Skeletal muscle tissue (tissue), 3 donors: ENCODE measurements at regions not wholly inside any gene's neighbourhood (a gene's known extent, or its start where the extent isn't known, plus 50 kb on each side); places are given as distances from the start of the nearest gene placed in this dataset.

Experiments used
- H3K27ac ChIP-seq: one replicate; pipeline ENCODE4 v1.7.0; 2013; ENCODE audit warnings: mild to moderate bottlenecking, low read depth, low read length, inconsistent platforms
- H3K27me3 ChIP-seq, 3 donors: one replicate each; pipeline ENCODE4 v1.7.0; 2013; ENCODE audit warnings: low read length in 3 of 3; ENCODE audit not compliant: control insufficient read depth in 3 of 3, insufficient read depth in 3 of 3
- H3K36me3 ChIP-seq, 3 donors: one replicate each; pipeline ENCODE4 v1.7.0; 2013; ENCODE audit warnings: low read length in 3 of 3; ENCODE audit not compliant: control insufficient read depth in 3 of 3, insufficient read depth in 3 of 3
- H3K4me1 ChIP-seq, 3 donors: one replicate each; pipeline ENCODE4 v1.7.0; 2013; ENCODE audit warnings: low read length in 3 of 3, mild to moderate bottlenecking in 3 of 3; ENCODE audit not compliant: control insufficient read depth in 3 of 3, insufficient read depth in 3 of 3
- H3K4me3 ChIP-seq, 3 donors: one replicate each; pipeline ENCODE4 v1.7.0; 2013; ENCODE audit warnings: low read length in 3 of 3
- H3K9ac ChIP-seq, 3 donors: one replicate each; pipeline ENCODE4 v1.7.0; 2013; ENCODE audit warnings: low read length in 3 of 3, mild to moderate bottlenecking in 3 of 3, moderate library complexity in 2 of 3, low read depth in 1 of 3
- H3K9me3 ChIP-seq, 3 donors: one replicate each; pipeline ENCODE4 v1.7.0; 2013; ENCODE audit warnings: low read length in 3 of 3; ENCODE audit not compliant: control insufficient read depth in 3 of 3
- donor health status: Osteomylitis.

GRCh38 chr14:71646518-71646917 is 285.7 kb upstream of the RGS6 start:
- H3K9me3 ChIP-seq: peaks cover 0 to 6% (median 4%) of the 10 kb centered on the region in 3 donors
- no peak overlapping the region for H3K27ac ChIP-seq
- peaks cover 0 to under 1% (median 0%) of the 10 kb centered on the region in 3 donors for H3K4me1 ChIP-seq
- H3K9ac ChIP-seq: no peak overlapping the region
- H3K36me3 ChIP-seq: no peaks in the 10 kb centered on the region
- H3K4me3 ChIP-seq: no peak overlapping the region
- no peaks in the 10 kb centered on the region for H3K27me3 ChIP-seq

- H3K27me3 ChIP-seq: no peaks in the 10 kb centered on the region
- H3K36me3 ChIP-seq: no peaks in the 10 kb centered on the region
- peaks cover 0 to 3% (median 0%) of the 10 kb centered on the region in 3 donors for H3K4me1 ChIP-seq
- H3K27ac ChIP-seq: no peak overlapping the region
- H3K9ac ChIP-seq: no peak overlapping the region
- H3K9me3 ChIP-seq: peaks cover 2 to 6% (median 2%) of the 10 kb centered on the region in 3 donors
- no peak overlapping the region for H3K4me3 ChIP-seq
Observed at GRCh38 chr14:71647086-71647784, 285.0 kb upstream of the RGS6 start.

GRCh38 chr14:71648725-71649124 is 283.5 kb upstream of the RGS6 start:
- no peaks in the 10 kb centered on the region for H3K36me3 ChIP-seq
- no peak overlapping the region for H3K9ac ChIP-seq
- H3K4me1 ChIP-seq: peaks cover 0 to 3% (median 0%) of the 10 kb centered on the region in 3 donors
- H3K4me3 ChIP-seq: no peak overlapping the region
- no peak overlapping the region for H3K27ac ChIP-seq
- H3K9me3 ChIP-seq: peaks cover 0 to 2% (median 2%) of the 10 kb centered on the region in 3 donors
- no peaks in the 10 kb centered on the region for H3K27me3 ChIP-seq

- H3K4me3 ChIP-seq: no peak overlapping the region
- no peaks in the 10 kb centered on the region for H3K27me3 ChIP-seq
- H3K9me3 ChIP-seq: peaks cover 0 to 2% (median 2%) of the 10 kb centered on the region in 3 donors
- no peak overlapping the region for H3K9ac ChIP-seq
- H3K27ac ChIP-seq: no peak overlapping the region
- no peaks in the 10 kb centered on the region for H3K36me3 ChIP-seq
- H3K4me1 ChIP-seq: peaks cover 0 to 3% (median 0%) of the 10 kb centered on the region in 3 donors
Observed at GRCh38 chr14:71650187-71650755, 282.0 kb upstream of the RGS6 start.

GRCh38 chr14:71651228-71651627 is 281.0 kb upstream of the RGS6 start:
- Histone ChIP-seq H3K27ac (no peak overlapping the region), H3K27me3 (no peaks in the 10 kb centered on the region), H3K36me3 (no peaks in the 10 kb centered on the region), H3K9ac (no peak overlapping the region), H3K4me3 (no peak overlapping the region), H3K4me1 (peaks cover 0 to 3% (median 0%) of the 10 kb centered on the region in 3 donors), H3K9me3 (peaks cover 0 to 2% (median 2%) of the 10 kb centered on the region in 3 donors)

- Histone ChIP-seq H3K4me3 (no peak overlapping the region), H3K9ac (no peak overlapping the region), H3K27ac (no peak overlapping the region), H3K27me3 (no peaks in the 10 kb centered on the region), H3K4me1 (peaks cover 0 to 3% (median 0%) of the 10 kb centered on the region in 3 donors), H3K36me3 (no peaks in the 10 kb centered on the region), H3K9me3 (peaks cover 0 to 2% (median 2%) of the 10 kb centered on the region in 3 donors)
Observed at GRCh38 chr14:71652368-71652767, 279.9 kb upstream of the RGS6 start.

GRCh38 chr14:71654810-71655209 is 277.4 kb upstream of the RGS6 start:
- Histone ChIP-seq H3K4me3 (no peak overlapping the region), H3K27me3 (no peaks in the 10 kb centered on the region), H3K36me3 (no peaks in the 10 kb centered on the region), H3K9ac (no peak overlapping the region), H3K4me1 (peaks cover 0 to 3% (median 0%) of the 10 kb centered on the region in 3 donors), H3K27ac (no peak overlapping the region), H3K9me3 (peaks cover 0 to 2% (median 2%) of the 10 kb centered on the region in 3 donors)

GRCh38 chr14:71658261-71658860 is 273.9 kb upstream of the RGS6 start:
- no peak overlapping the region for H3K27ac ChIP-seq
- H3K36me3 ChIP-seq: peaks cover 0 to 3% (median 3%) of the 10 kb centered on the region in 3 donors
- no peak overlapping the region for H3K4me3 ChIP-seq
- H3K9me3 ChIP-seq: peaks cover 0 to under 1% (median 0%) of the 10 kb centered on the region in 3 donors
- H3K27me3 ChIP-seq: no peaks in the 10 kb centered on the region
- no peak overlapping the region for H3K9ac ChIP-seq
- H3K4me1 ChIP-seq: no peaks in the 10 kb centered on the region

- Histone ChIP-seq H3K4me3 (no peak overlapping the region), H3K27me3 (no peaks in the 10 kb centered on the region), H3K36me3 (peaks cover 0 to 3% (median 3%) of the 10 kb centered on the region in 3 donors), H3K9ac (no peak overlapping the region), H3K27ac (no peak overlapping the region), H3K4me1 (no peaks in the 10 kb centered on the region), H3K9me3 (no peaks in the 10 kb centered on the region)
Observed at GRCh38 chr14:71659159-71659558, 273.1 kb upstream of the RGS6 start.

- Histone ChIP-seq H3K4me1 (no peaks in the 10 kb centered on the region), H3K9me3 (no peaks in the 10 kb centered on the region), H3K9ac (no peak overlapping the region), H3K36me3 (peaks cover 0 to 3% (median 3%) of the 10 kb centered on the region in 3 donors), H3K27me3 (no peaks in the 10 kb centered on the region), H3K4me3 (no peak overlapping the region), H3K27ac (no peak overlapping the region)
Observed at GRCh38 chr14:71661441-71661840, 270.8 kb upstream of the RGS6 start.
